IPS DF 6.9 (cell line): ENCODE measurements at regions not wholly inside any gene's neighbourhood (a gene's known extent, or its start where the extent isn't known, plus 50 kb on each side); places are given as distances from the start of the nearest gene placed in this dataset.

Source experiments
- DNase-seq: peaks from one replicate; pipeline ENCODE4 v3.0.0-alpha.2; 2013; ENCODE audit warnings: low read depth, low spot score
- H3K27ac ChIP-seq: one replicate; pipeline ENCODE4 v1.5.1; 2013; ENCODE audit warnings: low read length, control low read depth
- H3K27me3 ChIP-seq: 2 replicates; pipeline ENCODE4 v1.6.1; 2013; ENCODE audit warnings: mild to moderate bottlenecking, low read length; ENCODE audit not compliant: control insufficient read depth, insufficient read depth
- H3K36me3 ChIP-seq: 2 replicates; pipeline ENCODE4 v1.6.1; 2013; ENCODE audit warnings: low read length; ENCODE audit not compliant: control insufficient read depth, insufficient read depth
- H3K4me1 ChIP-seq: 2 replicates; pipeline ENCODE4 v1.6.1; 2013; ENCODE audit warnings: low read length; ENCODE audit not compliant: control insufficient read depth, insufficient read depth
- H3K4me3 ChIP-seq: 2 replicates; pipeline ENCODE4 v1.5.1; 2013; ENCODE audit warnings: mild to moderate bottlenecking, low read length
- H3K9me3 ChIP-seq: 2 replicates; pipeline ENCODE4 v1.6.1; 2013; ENCODE audit warnings: low read length, inconsistent platforms; ENCODE audit not compliant: control insufficient read depth, insufficient read depth
- WGBS: extraction: QIAGEN DNeasy Blood & Tissue Kit; methylation state at CpG from one replicate; pipeline ENCODE4 v1.1.7; 2013; ENCODE audit warnings: mixed read lengths, missing lambda C conversion rate; ENCODE audit not compliant: insufficient read length, insufficient coverage; 5-methylcytosine and 5-hydroxymethylcytosine counted together

DNA sequence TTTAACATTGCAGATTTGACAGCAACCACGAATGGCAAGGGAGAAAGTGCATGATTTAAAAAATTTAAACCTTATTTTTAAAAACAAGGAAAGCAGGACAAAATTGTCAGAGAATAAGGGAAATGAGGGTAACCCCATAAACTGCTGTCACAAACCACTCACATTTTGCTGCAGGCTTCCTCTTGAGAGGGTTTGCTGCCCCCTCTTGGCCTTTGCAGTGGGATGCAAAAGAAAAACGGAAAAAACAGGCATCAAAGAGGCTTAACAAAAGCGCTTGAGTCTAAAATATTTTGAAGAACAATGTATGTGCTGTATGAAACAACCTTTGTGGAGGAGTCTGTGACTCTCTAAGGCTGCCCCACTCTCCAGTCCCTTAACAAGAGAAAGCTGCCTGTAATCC lies 91.6 kb downstream of the TMX3 start:
- no peak overlapping the region for H3K4me3 ChIP-seq
- no peaks in the 10 kb centered on the region for H3K4me1 ChIP-seq
- no peaks in the 10 kb centered on the region for H3K36me3 ChIP-seq
- no CpG with 5 or more reads among the region's 3 CpGs for WGBS
- no peaks in the 10 kb centered on the region for H3K27me3 ChIP-seq
- H3K9me3 ChIP-seq: no peaks in the 10 kb centered on the region
- peak; percentile 50 for DNase-seq
- H3K27ac ChIP-seq: no peak overlapping the region

DNA sequence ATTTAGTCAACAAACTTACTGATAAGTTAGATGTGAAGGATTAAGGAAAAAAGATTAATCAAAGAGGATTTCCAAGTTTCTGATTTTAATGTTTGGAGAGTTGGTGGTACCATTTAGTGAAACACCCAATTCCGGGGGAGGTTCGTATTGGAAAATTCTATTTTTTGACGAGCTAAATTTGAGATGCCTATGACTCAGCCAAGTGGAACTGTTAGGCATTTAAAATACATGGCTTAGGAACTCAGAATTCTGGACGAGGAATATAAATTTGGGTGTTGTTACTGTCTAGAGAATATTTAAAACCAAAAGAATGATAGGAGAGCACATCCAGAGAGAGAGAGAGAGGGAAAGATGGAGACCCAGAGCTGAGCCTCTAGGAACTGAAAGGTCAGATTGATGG lies 103.6 kb downstream of the TMX3 start:
- WGBS: no CpG with 5 or more reads among the region's 4 CpGs
- H3K9me3 ChIP-seq: no peaks in the 10 kb centered on the region
- no peaks in the 10 kb centered on the region for H3K36me3 ChIP-seq
- no peak for DNase-seq
- no peaks in the 10 kb centered on the region; the same call in 1 of the 2 replicates for H3K27me3 ChIP-seq
- no peaks in the 10 kb centered on the region for H3K4me1 ChIP-seq
- H3K27ac ChIP-seq: no peak overlapping the region
- H3K4me3 ChIP-seq: no peak overlapping the region

DNA sequence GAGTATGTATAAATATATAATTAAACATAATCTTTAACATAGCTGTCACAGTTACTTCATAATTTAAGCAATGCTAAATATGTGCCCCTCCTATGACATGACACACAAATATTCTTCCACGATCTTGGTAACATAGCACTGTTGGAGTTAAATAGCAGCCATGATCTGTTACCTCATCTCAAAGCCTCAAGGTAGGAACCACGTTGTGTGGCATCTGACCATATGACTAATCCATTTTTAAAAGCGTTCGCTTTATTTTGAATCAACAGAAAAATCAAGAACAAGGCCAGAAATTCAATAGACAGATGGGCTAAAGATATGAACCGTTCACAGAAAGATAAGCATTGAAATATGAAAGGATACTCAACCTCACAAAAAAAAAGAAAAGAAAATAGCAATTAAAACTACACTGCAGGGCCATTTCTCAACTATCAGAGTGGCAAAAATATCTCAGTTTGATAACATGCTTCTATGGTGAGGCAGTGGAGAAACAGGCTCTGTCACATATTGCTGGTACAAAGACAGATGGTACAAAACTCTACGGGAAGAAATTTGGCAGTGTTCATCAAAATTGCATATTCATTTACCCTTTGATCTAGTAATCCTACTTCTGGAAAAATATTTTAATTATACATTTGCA lies 105.9 kb downstream of the TMX3 start:
- Histone ChIP-seq H3K27me3 (no peaks in the 10 kb centered on the region; the same call in 1 of the 2 replicates), H3K27ac (no peak overlapping the region), H3K4me3 (no peak overlapping the region), H3K9me3 (no peaks in the 10 kb centered on the region), H3K4me1 (no peaks in the 10 kb centered on the region), H3K36me3 (no peaks in the 10 kb centered on the region)
- no CpG with 5 or more reads among the region's 6 CpGs for WGBS
- no peak for DNase-seq

DNA sequence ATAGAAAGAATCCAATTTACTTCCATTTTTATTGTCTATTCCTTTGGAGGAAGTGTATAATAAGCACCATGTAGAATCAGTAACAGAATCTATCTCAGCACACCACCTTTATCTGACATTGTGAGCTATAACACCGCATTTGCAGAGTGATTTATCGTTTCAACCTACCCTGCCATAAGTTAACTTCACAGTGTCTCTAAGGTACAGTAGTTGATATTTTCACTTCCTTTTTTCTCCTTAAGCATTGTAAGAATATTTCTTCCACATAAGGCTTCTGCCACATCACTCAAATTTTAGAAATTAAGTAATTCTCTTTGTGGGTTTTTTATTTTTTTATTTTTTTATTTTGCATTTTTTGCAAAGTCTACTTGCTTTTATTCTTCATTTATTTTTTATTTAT lies 107.1 kb downstream of the TMX3 start:
- no peak overlapping the region for H3K27ac ChIP-seq
- DNase-seq: no peak
- H3K36me3 ChIP-seq: no peaks in the 10 kb centered on the region
- H3K27me3 ChIP-seq: no peaks in the 10 kb centered on the region; the same call in 1 of the 2 replicates
- H3K4me1 ChIP-seq: no peaks in the 10 kb centered on the region
- H3K4me3 ChIP-seq: no peak overlapping the region
- no peaks in the 10 kb centered on the region for H3K9me3 ChIP-seq
- no CpG with 5 or more reads among the region's 2 CpGs for WGBS

DNA sequence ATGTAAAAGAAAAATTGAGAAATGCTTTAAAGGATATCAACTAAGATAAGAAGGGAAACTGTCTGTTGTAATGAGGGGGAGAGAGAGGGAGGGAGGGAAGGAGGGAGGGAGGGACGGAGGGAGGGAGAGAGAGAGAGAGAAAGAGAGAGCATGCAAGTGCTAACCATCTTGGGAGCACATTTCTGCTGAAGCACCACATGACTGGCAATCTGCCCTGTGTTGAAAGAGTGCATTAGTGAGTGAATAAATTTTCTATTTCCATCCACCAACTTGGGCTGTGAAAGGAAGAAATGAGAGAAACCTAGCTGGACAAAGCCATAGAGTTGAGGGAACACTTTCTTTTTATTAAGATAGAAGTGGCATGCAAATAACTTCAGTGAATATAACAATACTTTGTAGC lies 110.7 kb downstream of the TMX3 start:
- Histone ChIP-seq H3K27ac (no peak overlapping the region), H3K4me1 (no peaks in the 10 kb centered on the region), H3K36me3 (no peaks in the 10 kb centered on the region), H3K4me3 (no peak overlapping the region), H3K27me3 (no peaks in the 10 kb centered on the region; the same call in 1 of the 2 replicates), H3K9me3 (no peaks in the 10 kb centered on the region)
- no peak for DNase-seq
- WGBS: 100% methylated on average over 1 of the region's 1 CpG

DNA sequence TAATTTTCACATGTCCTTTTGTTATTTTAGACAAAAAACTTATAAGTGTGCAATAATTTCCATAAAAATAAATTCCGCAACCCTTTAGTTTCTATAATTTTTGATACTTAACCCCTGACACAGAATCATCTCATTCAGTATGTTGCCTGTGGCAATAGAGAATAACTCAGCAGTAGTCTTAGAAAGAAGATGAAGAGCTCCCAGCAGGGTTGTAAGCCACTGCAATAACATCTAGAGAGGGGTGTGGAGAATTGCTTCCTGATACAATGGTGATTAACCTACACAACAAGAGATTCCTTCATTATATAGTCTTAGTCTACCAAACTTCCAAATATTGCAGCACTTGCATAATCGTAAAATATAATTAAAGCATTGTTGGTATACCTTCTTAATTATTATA lies 118.9 kb downstream of the TMX3 start:
- DNase-seq: no peak
- WGBS: 100% methylated on average over 1 of the region's 2 CpGs
- no peaks in the 10 kb centered on the region for H3K36me3 ChIP-seq
- H3K4me3 ChIP-seq: no peak overlapping the region
- H3K4me1 ChIP-seq: no peaks in the 10 kb centered on the region
- no peak overlapping the region for H3K27ac ChIP-seq
- no peaks in the 10 kb centered on the region for H3K27me3 ChIP-seq
- H3K9me3 ChIP-seq: no peaks in the 10 kb centered on the region

DNA sequence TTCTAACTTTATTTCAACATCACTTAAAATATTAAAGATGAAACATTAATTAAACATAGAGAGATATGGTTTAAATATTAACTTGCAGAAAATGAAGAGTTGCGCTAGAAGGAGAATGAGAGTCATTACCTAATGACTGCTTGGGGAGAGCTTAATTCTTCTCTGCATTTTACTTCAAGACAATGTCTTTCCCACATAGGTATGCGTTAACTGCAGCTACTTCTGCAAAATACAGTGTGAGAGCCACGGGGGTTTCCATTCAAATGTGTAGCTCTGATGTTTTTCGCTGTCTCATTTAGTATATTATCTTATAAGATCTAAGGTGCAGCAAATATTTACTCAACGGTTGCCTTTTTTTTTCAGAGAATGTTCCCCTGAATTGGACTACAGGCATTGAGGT lies 126.7 kb downstream of the TMX3 start:
- no CpG with 5 or more reads among the region's 5 CpGs for WGBS
- Histone ChIP-seq H3K27ac (no peak overlapping the region), H3K4me1 (no peaks in the 10 kb centered on the region), H3K4me3 (no peak overlapping the region), H3K36me3 (no peaks in the 10 kb centered on the region), H3K9me3 (no peaks in the 10 kb centered on the region), H3K27me3 (no peaks in the 10 kb centered on the region)
- DNase-seq: no peak

DNA sequence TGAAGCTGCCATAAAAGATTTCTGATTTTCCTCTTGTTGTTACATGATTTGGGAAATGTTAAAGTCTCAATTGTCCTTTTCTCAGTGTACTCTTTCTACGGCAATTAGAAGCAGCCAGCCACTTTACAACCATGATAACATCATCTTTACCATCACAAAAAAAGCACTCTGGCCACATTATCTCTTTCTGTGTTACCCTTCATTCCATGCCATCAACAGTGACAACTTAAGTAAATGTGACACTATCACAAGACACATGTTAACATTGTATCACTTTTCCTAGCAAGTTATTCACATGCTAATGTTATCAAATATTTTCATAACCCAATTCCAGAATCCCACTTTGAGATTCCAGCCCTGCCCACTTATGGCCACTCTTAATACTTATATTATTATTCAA lies 131.2 kb downstream of the TMX3 start:
- Histone ChIP-seq H3K27ac (no peak overlapping the region), H3K9me3 (no peaks in the 10 kb centered on the region)
- WGBS: no CpG with 5 or more reads among the region's 1 CpG

DNA sequence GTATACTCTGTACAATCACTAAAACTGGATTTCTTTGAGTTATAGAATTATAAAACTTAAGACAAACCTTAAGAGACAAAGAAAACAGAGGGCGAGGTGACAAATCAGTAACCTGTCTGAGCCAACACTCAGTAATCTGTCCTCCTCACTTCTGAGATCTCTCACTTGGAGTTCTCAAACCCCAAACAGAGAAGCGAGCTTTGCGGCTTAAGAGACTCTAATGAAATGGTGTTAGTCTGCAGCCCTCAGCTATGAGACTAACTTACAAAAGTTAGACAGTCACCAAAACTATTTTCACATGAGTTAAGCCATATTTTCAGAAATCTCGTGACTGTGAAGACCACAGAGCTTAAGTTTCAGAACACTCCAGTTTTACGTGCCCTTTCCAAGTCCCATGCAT lies 140.6 kb downstream of the TMX3 start:
- H3K9me3 ChIP-seq: no peaks in the 10 kb centered on the region
- H3K4me1 ChIP-seq: no peaks in the 10 kb centered on the region
- H3K4me3 ChIP-seq: no peak overlapping the region
- no CpG with 5 or more reads among the region's 5 CpGs for WGBS
- DNase-seq: no peak
- no peak overlapping the region for H3K27ac ChIP-seq
- no peaks in the 10 kb centered on the region for H3K27me3 ChIP-seq
- H3K36me3 ChIP-seq: no peaks in the 10 kb centered on the region

More for the DNA sequence above, 131.2 kb downstream of the TMX3 start:
- Histone ChIP-seq H3K36me3 (no peaks in the 10 kb centered on the region), H3K27me3 (no peaks in the 10 kb centered on the region), H3K4me3 (no peak overlapping the region), H3K4me1 (no peaks in the 10 kb centered on the region)
- DNase-seq: no peak

DNA sequence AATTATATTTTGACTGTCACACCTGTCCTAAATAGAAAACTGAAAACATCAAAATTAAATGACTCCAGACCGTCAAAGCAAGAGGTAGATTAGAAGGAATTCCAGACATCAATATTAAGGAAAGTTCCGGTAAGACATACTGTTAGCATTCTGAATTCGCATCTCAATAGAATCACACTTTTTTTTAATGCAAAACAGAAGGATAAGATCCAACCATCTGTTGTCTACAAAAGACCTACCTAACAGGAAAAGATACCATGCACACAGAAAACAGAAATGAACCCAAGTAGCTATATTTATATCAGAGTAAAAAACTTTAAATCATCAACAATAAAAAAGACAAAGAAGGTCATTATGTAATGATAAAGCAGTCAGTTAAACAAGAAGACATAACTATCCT lies 145.0 kb downstream of the TMX3 start:
- no CpG with 5 or more reads among the region's 3 CpGs for WGBS
- no peak for DNase-seq
- Histone ChIP-seq H3K9me3 (no peaks in the 10 kb centered on the region), H3K36me3 (no peaks in the 10 kb centered on the region), H3K4me3 (no peak overlapping the region), H3K4me1 (no peaks in the 10 kb centered on the region), H3K27ac (no peak overlapping the region), H3K27me3 (no peaks in the 10 kb centered on the region)
